GM21390 (cell line): ENCODE measurements at regions not wholly inside any gene's neighbourhood (a gene's known extent, or its start where the extent isn't known, plus 50 kb on each side); places are given as distances from the start of the nearest gene placed in this dataset.
"Not testable (repeated sequence)": the region's sequence is repeated elsewhere in the genome, so short reads cannot be mapped to it uniquely, and the experiment has no call there.

Source experiments
- ATAC-seq: cut with Tn5 transposase; IDR thresholded peaks from one replicate; pipeline ENCODE4 v1.9.1; 2021; ENCODE audit not compliant: unreplicated experiment

- no peak for ATAC-seq
Measured at GRCh38 chr6:79810185-79810705, 137.1 kb downstream of the ELOVL4 start.

GRCh38 chr6:79808921-79809320, 138.4 kb downstream of the ELOVL4 start:
- ATAC-seq = no peak

GRCh38 chr6:79806661-79807060, 140.7 kb downstream of the ELOVL4 start:
- ATAC-seq = not testable (repeated sequence)

- no peak for ATAC-seq
Measured at GRCh38 chr6:79804732-79805131, 142.6 kb downstream of the ELOVL4 start.

- no peak for ATAC-seq
Measured at GRCh38 chr6:79803917-79804316, 143.4 kb downstream of the ELOVL4 start.

- no peak for ATAC-seq
Measured at GRCh38 chr6:79802657-79803300, 144.6 kb downstream of the ELOVL4 start.

- ATAC-seq = no peak
Measured at GRCh38 chr6:79801362-79801761, 146.0 kb downstream of the ELOVL4 start.

GRCh38 chr6:79798841-79799240, 148.5 kb downstream of the ELOVL4 start:
- ATAC-seq = no peak

- no peak for ATAC-seq
Measured at GRCh38 chr6:79797912-79798311, 149.4 kb downstream of the ELOVL4 start.

GRCh38 chr6:79797163-79797764, 150.1 kb downstream of the ELOVL4 start:
- ATAC-seq = no peak

- no peak for ATAC-seq
Measured at GRCh38 chr6:79796197-79796596, 151.2 kb downstream of the ELOVL4 start.

- no peak for ATAC-seq
Measured at GRCh38 chr6:79789896-79790295, 157.5 kb downstream of the ELOVL4 start.

- no peak for ATAC-seq
Measured at GRCh38 chr6:79788756-79789155, 157.6 kb downstream of the SH3BGRL2 start.

GRCh38 chr6:79787626-79788025, 156.5 kb downstream of the SH3BGRL2 start:
- no peak for ATAC-seq

- no peak for ATAC-seq
Measured at GRCh38 chr6:79784395-79784753, 153.2 kb downstream of the SH3BGRL2 start.

- ATAC-seq = no peak
Measured at GRCh38 chr6:79783670-79784394, 152.7 kb downstream of the SH3BGRL2 start.

- no peak for ATAC-seq
Measured at GRCh38 chr6:79782792-79783580, 151.9 kb downstream of the SH3BGRL2 start.

- ATAC-seq = no peak
Measured at GRCh38 chr6:79781916-79782315, 150.8 kb downstream of the SH3BGRL2 start.

- ATAC-seq = no peak
Measured at GRCh38 chr6:79780881-79781280, 149.8 kb downstream of the SH3BGRL2 start.

GRCh38 chr6:79778816-79779215, 147.7 kb downstream of the SH3BGRL2 start:
- no peak for ATAC-seq
